Activated CD8-positive, alpha-beta memory T cell treated with anti-CD3 and anti-CD28 coated beads for 1 hour (primary cell): ENCODE measurements at regions not wholly inside any gene's neighbourhood (a gene's known extent, or its start where the extent isn't known, plus 50 kb on each side); places are given as distances from the start of the nearest gene placed in this dataset.
"Not testable (repeated sequence)": the region's sequence is repeated elsewhere in the genome, so short reads cannot be mapped to it uniquely, and the experiment has no call there.

Experiments
- DNase-seq, 2 donors: peaks; one replicate each; pipeline ENCODE4 v3.0.0-alpha.2; 2020; ENCODE audit warnings: low read depth in 1 of 2; ENCODE audit errors: extremely low read depth in 1 of 2

- DNase-seq: not testable (repeated sequence)
Measured at GRCh38 chr1:166685891-166686290, 153.4 kb upstream of the POGK start.

GRCh38 chr1:166690596-166690995 is 148.7 kb upstream of the POGK start:
- DNase-seq: not testable (repeated sequence)

- no peak for DNase-seq
Measured at GRCh38 chr1:166691476-166691875, 147.8 kb upstream of the POGK start.

GRCh38 chr1:166692346-166692745 is 146.9 kb upstream of the POGK start:
- DNase-seq: no peak

GRCh38 chr1:166693158-166693557 is 146.1 kb upstream of the POGK start:
- DNase-seq: no peak

GRCh38 chr1:166693673-166694297 is 145.5 kb upstream of the POGK start:
- no peak for DNase-seq

- DNase-seq: no peak
Measured at GRCh38 chr1:166695115-166695514, 144.2 kb upstream of the POGK start.

- not testable (repeated sequence) for DNase-seq
Measured at GRCh38 chr1:166695834-166696233, 143.4 kb upstream of the POGK start.

GRCh38 chr1:166698771-166699170 is 140.5 kb upstream of the POGK start:
- no peak for DNase-seq

GRCh38 chr1:166699613-166700012 is 139.7 kb upstream of the POGK start:
- no peak for DNase-seq

GRCh38 chr1:166700696-166701095 is 138.6 kb upstream of the POGK start:
- DNase-seq: no peak

GRCh38 chr1:166701603-166702100 is 137.6 kb upstream of the POGK start:
- no peak for DNase-seq

GRCh38 chr1:166703141-166703540 is 136.1 kb upstream of the POGK start:
- no peak for DNase-seq

- no peak for DNase-seq
Measured at GRCh38 chr1:166703726-166704462, 135.4 kb upstream of the POGK start.

- DNase-seq: no peak
Measured at GRCh38 chr1:166705376-166706289, 133.6 kb upstream of the POGK start.

- no peak for DNase-seq
Measured at GRCh38 chr1:166716620-166717019, 122.7 kb upstream of the POGK start.

GRCh38 chr1:166721145-166721544 is 118.1 kb upstream of the POGK start:
- DNase-seq: no peak

GRCh38 chr1:166730299-166730888 is 108.9 kb upstream of the POGK start:
- DNase-seq: no peak

GRCh38 chr1:166738140-166738539 is 101.1 kb upstream of the POGK start:
- DNase-seq: no peak

- no peak for DNase-seq
Measured at GRCh38 chr1:166738873-166739272, 100.4 kb upstream of the POGK start.
